ENCODE measurements at regions not wholly inside any gene's neighbourhood (a gene's known extent, or its start where the extent isn't known, plus 50 kb on each side); places are given as distances from the start of the nearest gene placed in this dataset.
"Not testable (repeated sequence)": the region's sequence is repeated elsewhere in the genome, so short reads cannot be mapped to it uniquely, and the experiment has no call there.

- Histone ChIP-seq H3K4me3 (ENCODE audit: low read depth in 1 of 2, low read length in 2 of 2) (no peak overlapping the region), H3K27me3 (ENCODE audit: low read depth, low read length) (no peaks in the 10 kb centered on the region), H3K27ac (ENCODE audit: low read length) (no peak overlapping the region), H3K9me3 (ENCODE audit: control insufficient read depth in 1 of 2, low read length in 2 of 2) (no peaks in the 10 kb centered on the region), H3K36me3 (ENCODE audit: control insufficient read depth in 1 of 2, insufficient read depth in 2 of 2, low read length in 2 of 2) (no peaks in the 10 kb centered on the region), H3K4me1 (ENCODE audit: control insufficient read depth in 1 of 2, insufficient read depth in 2 of 2, low read length in 2 of 2) (peaks cover 0 to 4% of the 10 kb centered on the region in 2 donors)
Measured at GRCh38 chr9:3658964-3659363, 133.2 kb upstream of the RFX3 start.

- Histone ChIP-seq H3K4me3 (ENCODE audit: low read depth in 1 of 2, low read length in 2 of 2) (no peak overlapping the region), H3K4me1 (ENCODE audit: control insufficient read depth in 1 of 2, insufficient read depth in 2 of 2, low read length in 2 of 2) (no peaks in the 10 kb centered on the region), H3K36me3 (ENCODE audit: control insufficient read depth in 1 of 2, insufficient read depth in 2 of 2, low read length in 2 of 2) (no peaks in the 10 kb centered on the region), H3K27ac (ENCODE audit: low read length) (no peak overlapping the region), H3K9me3 (ENCODE audit: control insufficient read depth in 1 of 2, low read length in 2 of 2) (no peaks in the 10 kb centered on the region), H3K27me3 (ENCODE audit: low read depth, low read length) (no peaks in the 10 kb centered on the region)
Measured at GRCh38 chr9:3656224-3656623, 130.4 kb upstream of the RFX3 start.

GRCh38 chr9:3650994-3651622 lies 125.3 kb upstream of the RFX3 start:
- no peaks in the 10 kb centered on the region for H3K36me3 ChIP-seq (ENCODE audit: control insufficient read depth in 1 of 2, insufficient read depth in 2 of 2, low read length in 2 of 2)

GRCh38 chr9:3648722-3649246 lies 123.0 kb upstream of the RFX3 start:
- H3K27me3 ChIP-seq (ENCODE audit: low read depth, low read length), result no peaks in the 10 kb centered on the region

More at GRCh38 chr9:3650994-3651622, 125.3 kb upstream of the RFX3 start:
- Histone ChIP-seq H3K27ac (ENCODE audit: low read length) (no peak overlapping the region), H3K27me3 (ENCODE audit: low read depth, low read length) (no peaks in the 10 kb centered on the region), H3K9me3 (ENCODE audit: control insufficient read depth in 1 of 2, low read length in 2 of 2) (no peaks in the 10 kb centered on the region), H3K4me3 (ENCODE audit: low read depth in 1 of 2, low read length in 2 of 2) (no peak overlapping the region), H3K4me1 (ENCODE audit: control insufficient read depth in 1 of 2, insufficient read depth in 2 of 2, low read length in 2 of 2) (no peaks in the 10 kb centered on the region)

DNA sequence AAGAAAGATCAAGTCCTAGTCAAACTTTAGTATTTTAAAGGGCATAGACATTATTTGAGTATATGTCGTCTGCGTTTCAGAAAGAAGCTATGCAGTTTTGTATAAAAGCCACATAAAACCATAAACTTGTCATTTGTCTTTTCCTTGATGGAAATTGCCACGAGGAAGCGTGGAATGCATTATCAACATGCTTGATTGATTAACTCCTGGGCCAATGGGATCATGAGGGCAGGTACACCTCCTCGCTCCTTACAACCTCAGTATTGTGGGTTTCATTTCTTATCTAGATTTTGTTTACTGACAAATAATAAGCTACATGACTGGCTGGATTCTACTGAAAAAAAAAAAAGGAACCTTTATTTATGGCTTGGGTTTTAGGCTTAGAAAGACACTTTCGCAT lies 122.5 kb upstream of the RFX3 start:
- no peak overlapping the region for H3K4me3 ChIP-seq (ENCODE audit: low read depth in 1 of 2, low read length in 2 of 2)
- H3K36me3 ChIP-seq (ENCODE audit: control insufficient read depth in 1 of 2, insufficient read depth in 2 of 2, low read length in 2 of 2), result no peaks in the 10 kb centered on the region
- no peaks in the 10 kb centered on the region for H3K9me3 ChIP-seq (ENCODE audit: control insufficient read depth in 1 of 2, low read length in 2 of 2)
- no peak overlapping the region for H3K27ac ChIP-seq (ENCODE audit: low read length)
- H3K4me1 ChIP-seq (ENCODE audit: control insufficient read depth in 1 of 2, insufficient read depth in 2 of 2, low read length in 2 of 2), result no peaks in the 10 kb centered on the region
- no peaks in the 10 kb centered on the region for H3K27me3 ChIP-seq (ENCODE audit: low read depth, low read length)

More at GRCh38 chr9:3648722-3649246, 123.0 kb upstream of the RFX3 start:
- no peaks in the 10 kb centered on the region for H3K9me3 ChIP-seq (ENCODE audit: control insufficient read depth in 1 of 2, low read length in 2 of 2)
- H3K4me1 ChIP-seq (ENCODE audit: control insufficient read depth in 1 of 2, insufficient read depth in 2 of 2, low read length in 2 of 2), result no peaks in the 10 kb centered on the region
- H3K4me3 ChIP-seq (ENCODE audit: low read depth in 1 of 2, low read length in 2 of 2), result no peak overlapping the region
- no peak overlapping the region for H3K27ac ChIP-seq (ENCODE audit: low read length)
- no peaks in the 10 kb centered on the region for H3K36me3 ChIP-seq (ENCODE audit: control insufficient read depth in 1 of 2, insufficient read depth in 2 of 2, low read length in 2 of 2)

DNA sequence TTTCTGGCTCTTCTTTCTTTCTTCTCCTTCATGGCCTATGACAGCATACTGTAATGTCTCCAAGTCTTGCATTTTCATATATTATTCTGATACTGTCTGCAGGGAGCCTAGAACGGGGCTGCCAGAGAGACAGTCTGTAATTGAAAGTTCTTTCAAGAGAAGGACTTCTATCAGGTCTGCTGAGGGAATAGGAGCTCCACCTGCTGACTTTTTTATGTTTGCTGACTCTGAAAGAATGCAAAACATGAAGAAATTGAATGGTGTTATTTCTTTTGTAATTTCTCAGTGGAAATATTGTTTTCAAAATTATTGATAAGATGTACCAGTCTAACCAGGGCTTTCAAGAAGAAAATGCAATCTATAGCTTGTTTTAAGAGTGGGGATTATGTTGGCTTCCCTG lies 121.9 kb upstream of the RFX3 start:
- no peak overlapping the region for H3K27ac ChIP-seq (ENCODE audit: low read length)
- no peaks in the 10 kb centered on the region for H3K4me1 ChIP-seq (ENCODE audit: control insufficient read depth in 1 of 2, insufficient read depth in 2 of 2, low read length in 2 of 2)
- no peaks in the 10 kb centered on the region for H3K9me3 ChIP-seq (ENCODE audit: control insufficient read depth in 1 of 2, low read length in 2 of 2)
- no peak overlapping the region for H3K4me3 ChIP-seq (ENCODE audit: low read depth in 1 of 2, low read length in 2 of 2)
- no peaks in the 10 kb centered on the region for H3K27me3 ChIP-seq (ENCODE audit: low read depth, low read length)
- no peaks in the 10 kb centered on the region for H3K36me3 ChIP-seq (ENCODE audit: control insufficient read depth in 1 of 2, insufficient read depth in 2 of 2, low read length in 2 of 2)

- H3K27me3 ChIP-seq (ENCODE audit: low read depth, low read length), result no peaks in the 10 kb centered on the region
- no peak overlapping the region for H3K27ac ChIP-seq (ENCODE audit: low read length)
- no peak overlapping the region for H3K4me3 ChIP-seq (ENCODE audit: low read depth in 1 of 2, low read length in 2 of 2)
- no peaks in the 10 kb centered on the region for H3K36me3 ChIP-seq (ENCODE audit: control insufficient read depth in 1 of 2, insufficient read depth in 2 of 2, low read length in 2 of 2)
- H3K9me3 ChIP-seq (ENCODE audit: control insufficient read depth in 1 of 2, low read length in 2 of 2), result no peaks in the 10 kb centered on the region
- H3K4me1 ChIP-seq (ENCODE audit: control insufficient read depth in 1 of 2, insufficient read depth in 2 of 2, low read length in 2 of 2), result no peaks in the 10 kb centered on the region
Measured at GRCh38 chr9:3646226-3646625, 120.4 kb upstream of the RFX3 start.

- not testable (repeated sequence) for H3K36me3 ChIP-seq (ENCODE audit: control insufficient read depth in 1 of 2, insufficient read depth in 2 of 2, low read length in 2 of 2); H3K4me3 ChIP-seq (ENCODE audit: low read depth in 1 of 2, low read length in 2 of 2); H3K27me3 ChIP-seq (ENCODE audit: low read depth, low read length); H3K27ac ChIP-seq (ENCODE audit: low read length); H3K4me1 ChIP-seq (ENCODE audit: control insufficient read depth in 1 of 2, insufficient read depth in 2 of 2, low read length in 2 of 2); H3K9me3 ChIP-seq (ENCODE audit: control insufficient read depth in 1 of 2, low read length in 2 of 2)
Measured at GRCh38 chr9:3642075-3642474, 116.3 kb upstream of the RFX3 start.

GRCh38 chr9:3629495-3629894 lies 103.7 kb upstream of the RFX3 start:
- no peaks in the 10 kb centered on the region for H3K27me3 ChIP-seq (ENCODE audit: low read depth, low read length)
- H3K36me3 ChIP-seq (ENCODE audit: control insufficient read depth in 1 of 2, insufficient read depth in 2 of 2, low read length in 2 of 2), result peaks cover 0 to 11% of the 10 kb centered on the region in 2 donors
- no peak overlapping the region for H3K4me3 ChIP-seq (ENCODE audit: low read depth in 1 of 2, low read length in 2 of 2)
- no peaks in the 10 kb centered on the region for H3K4me1 ChIP-seq (ENCODE audit: control insufficient read depth in 1 of 2, insufficient read depth in 2 of 2, low read length in 2 of 2)
- H3K9me3 ChIP-seq (ENCODE audit: control insufficient read depth in 1 of 2, low read length in 2 of 2), result no peaks in the 10 kb centered on the region
- H3K27ac ChIP-seq (ENCODE audit: low read length), result no peak overlapping the region

GRCh38 chr9:3628239-3628638 lies 102.4 kb upstream of the RFX3 start:
- H3K27me3 ChIP-seq (ENCODE audit: low read depth, low read length), result no peaks in the 10 kb centered on the region
- peaks cover 0 to 11% of the 10 kb centered on the region in 2 donors for H3K36me3 ChIP-seq (ENCODE audit: control insufficient read depth in 1 of 2, insufficient read depth in 2 of 2, low read length in 2 of 2)
- no peak overlapping the region for H3K4me3 ChIP-seq (ENCODE audit: low read depth in 1 of 2, low read length in 2 of 2)
- H3K4me1 ChIP-seq (ENCODE audit: control insufficient read depth in 1 of 2, insufficient read depth in 2 of 2, low read length in 2 of 2), result no peaks in the 10 kb centered on the region
- no peaks in the 10 kb centered on the region for H3K9me3 ChIP-seq (ENCODE audit: control insufficient read depth in 1 of 2, low read length in 2 of 2)
- no peak overlapping the region for H3K27ac ChIP-seq (ENCODE audit: low read length)

DNA sequence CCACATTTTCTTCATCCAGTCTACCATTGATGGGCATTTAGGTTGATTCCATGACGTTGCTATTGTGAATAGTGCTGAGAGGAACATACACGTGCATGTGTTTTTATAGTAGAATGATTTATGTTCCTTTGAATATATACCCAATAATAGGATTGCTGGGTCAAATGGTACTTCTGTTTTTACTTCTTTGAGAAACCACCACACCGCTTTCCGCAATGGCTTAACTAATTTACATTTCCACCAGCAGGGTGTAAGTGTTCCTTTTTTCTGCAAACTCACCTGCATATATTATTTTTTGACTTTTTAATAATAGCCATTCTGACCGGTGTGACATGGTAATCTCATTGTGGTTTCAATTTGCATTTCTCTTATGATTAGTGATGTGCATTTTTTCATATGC lies 82.2 kb upstream of the RFX3 start:
- Histone ChIP-seq H3K4me1 (ENCODE audit: control insufficient read depth in 1 of 2, insufficient read depth in 2 of 2, low read length in 2 of 2) (no peaks in the 10 kb centered on the region), H3K36me3 (ENCODE audit: control insufficient read depth in 1 of 2, insufficient read depth in 2 of 2, low read length in 2 of 2) (no peaks in the 10 kb centered on the region), H3K27me3 (ENCODE audit: low read depth, low read length) (no peaks in the 10 kb centered on the region), H3K9me3 (ENCODE audit: control insufficient read depth in 1 of 2, low read length in 2 of 2) (peaks cover 0 to 2% of the 10 kb centered on the region in 2 donors), H3K4me3 (ENCODE audit: low read depth in 1 of 2, low read length in 2 of 2) (no peak overlapping the region), H3K27ac (ENCODE audit: low read length) (no peak overlapping the region)

GRCh38 chr9:3600672-3601071 lies 74.9 kb upstream of the RFX3 start:
- Histone ChIP-seq H3K27me3 (ENCODE audit: low read depth, low read length) (no peaks in the 10 kb centered on the region), H3K4me3 (ENCODE audit: low read depth in 1 of 2, low read length in 2 of 2) (no peak overlapping the region), H3K27ac (ENCODE audit: low read length) (no peak overlapping the region), H3K9me3 (ENCODE audit: control insufficient read depth in 1 of 2, low read length in 2 of 2) (no peaks in the 10 kb centered on the region), H3K36me3 (ENCODE audit: control insufficient read depth in 1 of 2, insufficient read depth in 2 of 2, low read length in 2 of 2) (no peaks in the 10 kb centered on the region), H3K4me1 (ENCODE audit: control insufficient read depth in 1 of 2, insufficient read depth in 2 of 2, low read length in 2 of 2) (no peaks in the 10 kb centered on the region)

All from muscle layer of duodenum (tissue), 2 donors.